H1 (cell line): ENCODE measurements at regions not wholly inside any gene's neighbourhood (a gene's known extent, or its start where the extent isn't known, plus 50 kb on each side); places are given as distances from the start of the nearest gene placed in this dataset.

ENCODE experiments used
- CTCF ChIA-PET: fragments of 300-600 bp; sonication (Branson Sonifier 250); formaldehyde crosslinking; loops from one replicate; lab custom pipeline; 2021; ENCODE audit not compliant: partially characterized antibody; lab: Charles Lee
- POLR2A ChIA-PET: fragments of 300-600 bp; sonication (Branson Sonifier 250); formaldehyde crosslinking; loops from one replicate; lab custom pipeline; 2021; ENCODE audit warnings: inconsistent platforms; ENCODE audit not compliant: partially characterized antibody; lab: Charles Lee
- DNase-seq, 2 experiments: peaks; one replicate each; pipeline versions ENCODE4 v3.0.0 to v3.0.0-alpha.2; 2010 to 2022; ENCODE audit warnings: low spot score in 2 of 2, low read depth in 1 of 2, mixed read lengths in 1 of 2
- FAIRE-seq: peaks from 2 replicates; lab custom pipeline; 2011; peaks lifted over from hg19 to GRCh38; lab: Jason Lieb, UNC
- H2AFZ ChIP-seq: 2 replicates; pipeline ENCODE4 v1.8.1; 2012; ENCODE audit warnings: low read length, inconsistent platforms
- H2AK5ac ChIP-seq: 2 replicates; pipeline ENCODE4 v1.6.1; 2013; ENCODE audit warnings: low read depth, low read length
- H2BK120ac ChIP-seq: replicated peaks from 2 replicates; pipeline ENCODE3; 2013; ENCODE audit warnings: low read depth, low read length, inconsistent platforms
- H2BK12ac ChIP-seq: 2 replicates; pipeline ENCODE4 v1.6.1; 2013; ENCODE audit warnings: low read depth, low read length
- H2BK15ac ChIP-seq: 2 replicates; pipeline ENCODE4 v1.6.1; 2013; ENCODE audit warnings: low read length
- H2BK20ac ChIP-seq: 2 replicates; pipeline ENCODE4 v1.6.1; 2013; ENCODE audit warnings: low read length
- H2BK5ac ChIP-seq: 2 replicates; pipeline ENCODE4 v1.6.1; 2013; ENCODE audit warnings: low read depth, low read length
- H3K14ac ChIP-seq: 2 replicates; pipeline ENCODE4 v1.6.1; 2013; ENCODE audit warnings: inconsistent platforms; ENCODE audit not compliant: insufficient read length
- H3K18ac ChIP-seq: 2 replicates; pipeline ENCODE4 v1.6.1; 2013; ENCODE audit warnings: low read length; ENCODE audit errors: extremely low read depth
- H3K23ac ChIP-seq: 2 replicates; pipeline ENCODE4 v1.6.1; 2013; ENCODE audit warnings: inconsistent platforms; ENCODE audit not compliant: insufficient read length
- H3K23me2 ChIP-seq: 2 replicates; pipeline ENCODE4 v1.6.1; 2013; ENCODE audit warnings: low read depth, low read length
- H3K27ac ChIP-seq: 2 replicates; pipeline ENCODE4 v1.6.1; 2011; ENCODE audit warnings: low read depth, low read length, inconsistent platforms
- H3K27me3 ChIP-seq, 4 experiments: replicated peaks in 1 of 4; 1 replicate in 1 of 4; 2 replicates in 3 of 4; pipeline versions ENCODE4 v1.6.1 to v1.8.1; 2011 to 2013; ENCODE audit warnings: low read length in 3 of 4, mild to moderate bottlenecking in 3 of 4, inconsistent platforms in 2 of 4, mixed read lengths in 2 of 4, moderate library complexity in 1 of 4; ENCODE audit not compliant: control insufficient read depth in 3 of 4, insufficient read depth in 3 of 4; ENCODE audit errors: extremely low read depth in 1 of 4
- H3K36me3 ChIP-seq, 4 experiments: 2 replicates each; pipeline versions ENCODE4 v1.6.1 to v1.8.1; 2011 to 2013; ENCODE audit warnings: mild to moderate bottlenecking in 4 of 4, low read length in 3 of 4, moderate library complexity in 2 of 4, control low read depth in 1 of 4, inconsistent platforms in 1 of 4; ENCODE audit not compliant: insufficient read depth in 4 of 4, control insufficient read depth in 2 of 4
- H3K4ac ChIP-seq: replicated peaks from 2 replicates; pipeline ENCODE3; 2013; ENCODE audit warnings: low read length, low read depth, mixed read lengths, inconsistent platforms; ENCODE audit not compliant: insufficient read length
- H3K4me1 ChIP-seq, 4 experiments: replicated peaks in 1 of 4; 1 replicate in 1 of 4; 2 replicates in 3 of 4; pipeline versions ENCODE4 v1.6.1 to v1.8.1; 2011 to 2013; ENCODE audit warnings: low read length in 3 of 4, inconsistent platforms in 2 of 4, mixed read lengths in 1 of 4; ENCODE audit not compliant: insufficient read depth in 4 of 4, control insufficient read depth in 3 of 4
- H3K4me2 ChIP-seq, 2 experiments: 2 replicates each; pipeline versions ENCODE4 v1.6.1 to v1.8.1; 2011 to 2013; ENCODE audit warnings: low read depth in 2 of 2, low read length in 2 of 2, control low read depth in 1 of 2, inconsistent platforms in 1 of 2, mild to moderate bottlenecking in 1 of 2; ENCODE audit not compliant: insufficient read depth in 1 of 2
- H3K4me3 ChIP-seq, 4 experiments: fragments of 200-600, 300-600 bp in 1 of 4; sonication (generic), shearing (Covaris generic), sonication (Bioruptor Twin) in 1 of 4; 2 replicates each; pipeline versions ENCODE4 v1.5.1 to v1.8.1; 2011 to 2016; ENCODE audit warnings: low read length in 4 of 4, low read depth in 3 of 4, control low read depth in 2 of 4, inconsistent platforms in 2 of 4, mild to moderate bottlenecking in 2 of 4, mixed read lengths in 1 of 4, moderate library complexity in 1 of 4; ENCODE audit not compliant: insufficient read depth in 2 of 4; ENCODE audit errors: extremely low read depth in 1 of 4
- H3K56ac ChIP-seq: replicated peaks from 2 replicates; pipeline ENCODE3; 2013; ENCODE audit warnings: low read depth, mild to moderate bottlenecking, mixed read lengths, low read length, inconsistent platforms; ENCODE audit not compliant: insufficient read length
- H3K79me1 ChIP-seq: 2 replicates; pipeline ENCODE4 v1.6.1; 2013; ENCODE audit warnings: low read depth, low read length, control low read depth
- H3K79me2 ChIP-seq, 2 experiments: 2 replicates each; pipeline versions ENCODE4 v1.6.1 to v1.8.1; 2012 to 2013; ENCODE audit warnings: low read length in 2 of 2, mild to moderate bottlenecking in 2 of 2, inconsistent platforms in 1 of 2; ENCODE audit not compliant: insufficient read depth in 2 of 2, control insufficient read depth in 1 of 2
- H3K9ac ChIP-seq, 4 experiments: replicated peaks in 1 of 4; 1 replicate in 1 of 4; 2 replicates in 3 of 4; pipeline versions ENCODE4 v1.6.1 to v1.8.1; 2011 to 2013; ENCODE audit warnings: low read depth in 3 of 4, low read length in 3 of 4, control low read depth in 2 of 4, mild to moderate bottlenecking in 2 of 4, moderate library complexity in 2 of 4, inconsistent platforms in 1 of 4; ENCODE audit errors: extremely low read depth in 1 of 4
- H3K9me3 ChIP-seq, 2 experiments: 2 replicates each; pipeline versions ENCODE4 v1.6.1 to v1.8.1; 2012 to 2013; ENCODE audit warnings: mild to moderate bottlenecking in 2 of 2, moderate library complexity in 2 of 2, control low read depth in 1 of 2, inconsistent platforms in 1 of 2, low read depth in 1 of 2, low read length in 1 of 2, mixed read lengths in 1 of 2; ENCODE audit not compliant: insufficient read depth in 2 of 2
- H4K20me1 ChIP-seq, 2 experiments: replicated peaks in 1 of 2; 2 replicates each; pipeline versions ENCODE3 to v1.8.1; 2011 to 2013; ENCODE audit warnings: inconsistent platforms in 2 of 2, low read length in 2 of 2, mild to moderate bottlenecking in 1 of 2; ENCODE audit not compliant: insufficient read depth in 2 of 2, control insufficient read depth in 1 of 2
- H4K5ac ChIP-seq: 2 replicates; pipeline ENCODE4 v1.6.1; 2013; ENCODE audit warnings: low read length, low read depth, mixed read lengths, inconsistent platforms; ENCODE audit not compliant: insufficient read length
- H4K8ac ChIP-seq: 2 replicates; pipeline ENCODE4 v1.8.0; 2013; ENCODE audit warnings: mild to moderate bottlenecking, moderate library complexity, low read length, inconsistent platforms; ENCODE audit not compliant: insufficient read depth; ENCODE audit errors: extremely low read depth
- H4K91ac ChIP-seq: replicated peaks from 2 replicates; pipeline ENCODE3; 2013; ENCODE audit warnings: low read length, mixed read lengths, inconsistent platforms; ENCODE audit not compliant: insufficient read length
- CREB1 ChIP-seq: IDR thresholded peaks from 2 replicates; pipeline ENCODE4 v1.6.1; 2012; ENCODE audit warnings: inconsistent platforms
- WGBS, 2 experiments: shearing (Covaris generic) in 1 of 2; methylation state at CpG; one replicate each; pipeline versions ENCODE4 v1.1.6 to v1.1.7; 2013 to 2015; ENCODE audit warnings: low lambda C conversion rate in 2 of 2, mixed read lengths in 2 of 2, inconsistent platforms in 1 of 2, low coverage in 1 of 2, missing lambda C conversion rate in 1 of 2; ENCODE audit not compliant: insufficient replicate concordance in 2 of 2, insufficient coverage in 1 of 2, insufficient read length in 1 of 2; ENCODE audit errors: extremely low coverage in 1 of 2, missing lambda C conversion rate in 1 of 2; 5-methylcytosine and 5-hydroxymethylcytosine counted together

- TF ChIP-seq CREB1: no peak
- TF ChIP-seq, all 59 proteins: peak for 0
- Histone ChIP-seq H2BK20ac (no peak overlapping the region), H3K4me1 (no peaks in the 10 kb centered on the region; a peak in 1 of 7 replicates), H3K36me3 (no peaks in the 10 kb centered on the region), H3K79me2 (no peaks in the 10 kb centered on the region), H3K27me3 (no peaks in the 10 kb centered on the region), H3K14ac (no peak overlapping the region), H2BK12ac (no peak overlapping the region), H2BK5ac (no peak overlapping the region), H2BK120ac (no peak overlapping the region), H3K4ac (no peak overlapping the region), H4K91ac (no peak overlapping the region), H3K56ac (no peak overlapping the region), H3K4me2 (no peak overlapping the region), H3K23me2 (no peaks in the 10 kb centered on the region), H3K4me3 (no peak overlapping the region), H3K27ac (no peak overlapping the region), H2AK5ac (no peak overlapping the region), H3K9me3 (no peaks in the 10 kb centered on the region), H3K18ac (no peak overlapping the region), H4K8ac (no peak overlapping the region; the same call in 1 of the 2 replicates), H4K20me1 (peaks cover 0 to 1% of the 10 kb centered on the region in 2 experiments), H3K79me1 (no peaks in the 10 kb centered on the region), H4K5ac (no peak overlapping the region), H2BK15ac (no peak overlapping the region), H3K23ac (no peak overlapping the region), H3K9ac (no peak overlapping the region), H2AFZ (no peak overlapping the region)
- CTCF ChIA-PET: interaction anchor here (0.9 to 1.1 kb wide), 2 partner anchors 9 to 230 kb away, joined by 3 read pairs; no protein-coding TSS in a partner anchor
- FAIRE-seq: no peak
- WGBS, 2 experiments: 88% methylated on average over 3 of the region's 3 CpGs; no CpG with 5 or more reads in 1 of the 2 experiments
- POLR2A ChIA-PET: no interaction called here
- DNase-seq: no peak
Measured at GRCh38 chr1:87523466-87523865, 194.8 kb downstream of the LMO4 start.
